ENCODE measurements at regions not wholly inside any gene's neighbourhood (a gene's known extent, or its start where the extent isn't known, plus 50 kb on each side); places are given as distances from the start of the nearest gene placed in this dataset.

GRCh38 chr1:239322369-239322768 lies 64.0 kb upstream of the CHRM3 start:
- TF ChIP-seq CTCF (conservative IDR thresholded peaks at IDR 0.05; ENCODE audit: low read depth): no peak
- POLR2A ChIA-PET (ENCODE audit: low non-redundant PET): no interaction called here
- CTCF ChIA-PET: interaction anchor here (0.7 kb wide), 1 partner anchor 52 kb away, joined by 3 read pairs; no protein-coding TSS in a partner anchor

GRCh38 chr1:239321877-239322276 lies 64.5 kb upstream of the CHRM3 start:
- CTCF ChIA-PET: interaction anchor here (0.7 kb wide), 1 partner anchor 53 kb away, joined by 3 read pairs; no protein-coding TSS in a partner anchor
- DNase-seq (ENCODE audit: low spot score): no peak
- no peak for TF ChIP-seq CTCF (conservative IDR thresholded peaks at IDR 0.05; ENCODE audit: low read depth)
- POLR2A ChIA-PET (ENCODE audit: low non-redundant PET): no interaction called here
- no peak overlapping the region for H3K27ac ChIP-seq

More at GRCh38 chr1:239322369-239322768, 64.0 kb upstream of the CHRM3 start:
- DNase-seq (ENCODE audit: low spot score): no peak
- no peak overlapping the region for H3K27ac ChIP-seq

GRCh38 chr1:239317948-239318347 lies 68.4 kb upstream of the CHRM3 start:
- ChIA-PET CTCF (no interaction called here), POLR2A (ENCODE audit: low non-redundant PET) (no interaction called here)
- TF ChIP-seq CTCF (conservative IDR thresholded peaks at IDR 0.05; ENCODE audit: low read depth): no peak
- no peak for DNase-seq (ENCODE audit: low spot score)
- H3K27ac ChIP-seq: no peak overlapping the region

- ChIA-PET CTCF (interaction anchor here (0.6 kb wide), 1 partner anchor 599 kb away, joined by 3 read pairs; no protein-coding TSS in a partner anchor), POLR2A (ENCODE audit: low non-redundant PET) (no interaction called here)
- no peak for DNase-seq (ENCODE audit: low spot score)
- H3K27ac ChIP-seq: no peak overlapping the region
- TF ChIP-seq CTCF (conservative IDR thresholded peaks at IDR 0.05; ENCODE audit: low read depth): no peak
These were observed 70.6 kb upstream of the CHRM3 start for GRCh38 chr1:239315631-239316217.

- no peak overlapping the region for H3K27ac ChIP-seq
- CTCF ChIA-PET: interaction anchor here (0.6 kb wide), 1 partner anchor 198 kb away, joined by 3 read pairs; no protein-coding TSS in a partner anchor
- DNase-seq (ENCODE audit: low spot score): no peak
- POLR2A ChIA-PET (ENCODE audit: low non-redundant PET): no interaction called here
- TF ChIP-seq CTCF (conservative IDR thresholded peaks at IDR 0.05; ENCODE audit: low read depth): no peak
These were observed 75.0 kb upstream of the CHRM3 start for GRCh38 chr1:239311331-239311730.

GRCh38 chr1:239308701-239309333 lies 77.6 kb upstream of the CHRM3 start:
- ChIA-PET CTCF (interaction anchor here (0.6 to 0.7 kb wide), 8 partner anchors 10 to 761 kb away, joined by 3 to 14 read pairs (median 6); no protein-coding TSS in a partner anchor), POLR2A (ENCODE audit: low non-redundant PET) (no interaction called here)
- TF ChIP-seq CTCF (conservative IDR thresholded peaks at IDR 0.05; ENCODE audit: low read depth): peak; percentile 69
- peak; percentile 33 for DNase-seq (ENCODE audit: low spot score)
- H3K27ac ChIP-seq: no peak overlapping the region

Data from RWPE1 (cell line).